ENCODE measurements at regions not wholly inside any gene's neighbourhood (a gene's known extent, or its start where the extent isn't known, plus 50 kb on each side); places are given as distances from the start of the nearest gene placed in this dataset.
"Not testable (repeated sequence)": the region's sequence is repeated elsewhere in the genome, so short reads cannot be mapped to it uniquely, and the experiment has no call there.

DNA sequence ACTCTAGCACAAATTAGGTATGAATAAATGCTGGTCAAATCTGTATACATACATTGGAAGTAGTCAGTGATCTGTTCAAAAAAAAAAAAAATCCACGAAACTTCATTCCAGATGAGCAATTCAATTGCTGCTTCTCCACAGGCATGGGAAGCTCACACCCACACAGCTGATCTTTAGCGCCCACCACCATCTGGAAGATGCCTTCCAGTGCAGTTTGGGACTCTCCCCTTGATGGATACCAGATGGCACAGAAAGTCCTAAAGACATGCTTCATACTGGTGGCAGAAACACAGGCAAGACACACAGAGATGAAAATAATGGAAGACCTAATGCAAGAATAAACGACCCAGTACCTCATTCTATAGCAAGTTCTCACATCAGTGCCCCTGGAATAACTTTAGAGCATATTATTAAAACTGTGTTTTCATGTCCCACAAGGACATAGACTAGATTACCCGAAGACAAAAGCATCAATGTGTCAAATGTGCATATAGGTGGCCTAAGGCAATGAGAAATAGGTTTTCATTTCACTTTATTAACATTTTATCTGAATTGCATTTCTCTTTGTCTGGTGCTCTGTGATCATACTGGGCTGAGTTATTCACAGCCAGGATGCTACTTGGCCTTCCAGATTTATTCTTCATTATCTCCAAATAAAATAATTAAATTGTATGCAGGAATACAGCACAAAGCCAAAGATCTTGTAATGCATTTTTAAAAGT lies 135.4 kb upstream of the TAS2R1 start:
- ChIA-PET CTCF (no interaction called here), POLR2A (no interaction called here)
- H3K4me1 ChIP-seq (ENCODE audit: control insufficient read depth in 1 of 2, extremely low read depth in 1 of 2, insufficient read depth in 2 of 2, low read length in 2 of 2) = no peaks in the 10 kb centered on the region
- WGBS (ENCODE audit: insufficient coverage) = 60% methylated on average over 2 of the region's 4 CpGs
- no peak overlapping the region for H3K4me3 Mint-ChIP-seq
- no peak overlapping the region for H3K4me3 ChIP-seq (ENCODE audit: control insufficient read depth in 1 of 2, extremely low read depth in 1 of 2, low read length in 1 of 2)
- H3K9me3 ChIP-seq = no peaks in the 10 kb centered on the region
- H3K27me3 ChIP-seq (replicated peaks in 1 of 2; ENCODE audit: control insufficient read depth in 2 of 2, extremely low read depth in 1 of 2, insufficient read depth in 2 of 2, low read length in 1 of 2) = no peaks in the 10 kb centered on the region
- no peaks in the 10 kb centered on the region for H3K36me3 ChIP-seq (ENCODE audit: control insufficient read depth in 2 of 2, extremely low read depth in 1 of 2, insufficient read depth in 1 of 2, low read length in 1 of 2)
- H3K36me3 Mint-ChIP-seq = no peaks in the 10 kb centered on the region
- no peaks in the 10 kb centered on the region for H3K4me1 Mint-ChIP-seq
- peaks cover 4 to 15% (median 11%) of the 10 kb centered on the region in 3 donors for H3K9me3 Mint-ChIP-seq
- DNase-seq (no peak), ATAC-seq (replicated peaks in 1 of 4) (no peak)
- H3K27ac Mint-ChIP-seq = no peak overlapping the region
- no peaks in the 10 kb centered on the region for H3K27me3 Mint-ChIP-seq
- no peak overlapping the region for H3K27ac ChIP-seq (ENCODE audit: low read length)

DNA sequence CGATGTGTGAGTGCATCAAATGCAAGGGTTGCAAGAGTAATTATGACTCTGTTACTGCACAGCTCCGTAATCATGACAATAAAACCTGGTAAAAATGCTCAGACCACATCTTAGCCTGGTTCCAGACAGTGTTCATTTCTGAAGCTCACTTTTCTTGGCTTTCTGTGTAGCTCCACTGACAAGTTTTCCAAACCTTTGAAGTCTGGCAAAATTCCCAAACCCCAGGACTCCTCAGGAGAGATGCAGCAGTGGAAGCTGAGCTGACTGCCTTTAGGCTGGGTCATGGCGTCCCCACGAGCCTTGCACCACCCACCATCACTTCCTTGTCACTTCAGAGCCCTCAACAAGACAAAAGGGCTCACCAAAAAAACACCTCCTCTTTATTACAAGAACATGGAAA lies 131.6 kb upstream of the TAS2R1 start:
- Mint-ChIP-seq H3K9me3 (peaks cover 4 to 7% (median 4%) of the 10 kb centered on the region in 3 donors), H3K4me3 (no peak overlapping the region), H3K36me3 (no peaks in the 10 kb centered on the region), H3K27ac (no peak overlapping the region), H3K27me3 (no peaks in the 10 kb centered on the region), H3K4me1 (no peaks in the 10 kb centered on the region)
- ATAC-seq (replicated peaks in 1 of 4) (no peak), DNase-seq (no peak)
- POLR2A ChIA-PET = no interaction called here
- H3K27me3 ChIP-seq (replicated peaks in 1 of 2; ENCODE audit: control insufficient read depth in 2 of 2, extremely low read depth in 1 of 2, insufficient read depth in 2 of 2, low read length in 1 of 2) = no peaks in the 10 kb centered on the region
- 100% methylated on average over 1 of the region's 4 CpGs for WGBS (ENCODE audit: insufficient coverage)
- no peak overlapping the region for H3K4me3 ChIP-seq (ENCODE audit: control insufficient read depth in 1 of 2, extremely low read depth in 1 of 2, low read length in 1 of 2)
- no peaks in the 10 kb centered on the region for H3K4me1 ChIP-seq (ENCODE audit: control insufficient read depth in 1 of 2, extremely low read depth in 1 of 2, insufficient read depth in 2 of 2, low read length in 2 of 2)
- H3K9me3 ChIP-seq = no peaks in the 10 kb centered on the region
- CTCF ChIA-PET = no interaction called here
- no peak overlapping the region for H3K27ac ChIP-seq (ENCODE audit: low read length)
- H3K36me3 ChIP-seq (ENCODE audit: control insufficient read depth in 2 of 2, extremely low read depth in 1 of 2, insufficient read depth in 1 of 2, low read length in 1 of 2) = no peaks in the 10 kb centered on the region

DNA sequence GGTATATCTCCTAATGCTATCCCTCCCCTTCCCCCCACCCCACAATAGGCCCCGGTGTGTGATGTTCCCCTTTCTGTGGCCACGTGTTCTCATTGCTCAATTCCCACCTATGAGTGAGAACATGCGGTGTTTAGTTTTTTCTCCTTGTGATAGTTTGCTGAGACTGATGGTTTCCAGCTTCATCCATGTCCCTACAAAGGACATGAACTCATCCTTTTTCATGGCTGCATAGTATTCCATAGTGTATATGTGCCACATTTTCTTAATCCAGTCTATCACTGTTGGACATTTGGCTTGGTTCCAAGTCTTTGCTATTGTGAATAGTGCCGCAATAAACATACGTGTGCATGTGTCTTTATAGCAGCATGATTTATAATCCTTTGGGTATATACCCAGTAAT lies 122.5 kb upstream of the TAS2R1 start:
- DNase-seq; H3K4me3 Mint-ChIP-seq; H3K4me1 ChIP-seq (ENCODE audit: control insufficient read depth in 1 of 2, extremely low read depth in 1 of 2, insufficient read depth in 2 of 2, low read length in 2 of 2); H3K9me3 ChIP-seq; ATAC-seq (replicated peaks in 1 of 4); POLR2A ChIA-PET; H3K4me1 Mint-ChIP-seq; H3K27me3 Mint-ChIP-seq; H3K4me3 ChIP-seq (ENCODE audit: control insufficient read depth in 1 of 2, extremely low read depth in 1 of 2, low read length in 1 of 2); H3K36me3 Mint-ChIP-seq; H3K27ac Mint-ChIP-seq; CTCF ChIA-PET; H3K27me3 ChIP-seq (replicated peaks in 1 of 2; ENCODE audit: control insufficient read depth in 2 of 2, extremely low read depth in 1 of 2, insufficient read depth in 2 of 2, low read length in 1 of 2); H3K27ac ChIP-seq (ENCODE audit: low read length); H3K36me3 ChIP-seq (ENCODE audit: control insufficient read depth in 2 of 2, extremely low read depth in 1 of 2, insufficient read depth in 1 of 2, low read length in 1 of 2): not testable (repeated sequence)
- H3K9me3 Mint-ChIP-seq = peaks cover 2 to 17% (median 12%) of the 10 kb centered on the region in 3 donors
- no CpG with 5 or more reads among the region's 5 CpGs for WGBS (ENCODE audit: insufficient coverage)

DNA sequence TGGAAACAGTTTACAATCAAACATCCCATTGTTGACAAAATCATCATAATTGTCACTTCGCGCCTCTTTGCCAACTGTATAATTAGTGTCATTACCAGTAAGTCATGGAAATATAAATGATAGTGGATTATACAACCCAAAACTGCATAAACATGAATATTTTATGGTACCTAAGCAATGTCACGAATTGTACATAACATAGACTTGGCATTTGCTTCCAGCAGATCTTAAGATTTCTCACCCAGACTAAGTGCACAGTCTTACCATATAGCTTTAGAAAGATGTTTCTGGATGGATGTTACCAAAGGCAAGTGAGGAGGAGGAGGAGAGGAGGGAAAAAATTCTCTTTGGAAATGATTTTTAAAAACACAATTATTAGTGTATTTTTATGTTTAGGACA lies 113.4 kb upstream of the TAS2R1 start:
- Mint-ChIP-seq H3K4me3 (no peak overlapping the region), H3K4me1 (no peaks in the 10 kb centered on the region), H3K9me3 (peaks cover 14 to 23% (median 20%) of the 10 kb centered on the region in 3 donors), H3K36me3 (no peaks in the 10 kb centered on the region), H3K27ac (no peak overlapping the region), H3K27me3 (no peaks in the 10 kb centered on the region)
- Histone ChIP-seq H3K36me3 (ENCODE audit: control insufficient read depth in 2 of 2, extremely low read depth in 1 of 2, insufficient read depth in 1 of 2, low read length in 1 of 2) (no peaks in the 10 kb centered on the region), H3K4me3 (ENCODE audit: control insufficient read depth in 1 of 2, extremely low read depth in 1 of 2, low read length in 1 of 2) (no peak overlapping the region), H3K4me1 (ENCODE audit: control insufficient read depth in 1 of 2, extremely low read depth in 1 of 2, insufficient read depth in 2 of 2, low read length in 2 of 2) (no peaks in the 10 kb centered on the region), H3K27ac (ENCODE audit: low read length) (no peak overlapping the region), H3K27me3 (replicated peaks in 1 of 2; ENCODE audit: control insufficient read depth in 2 of 2, extremely low read depth in 1 of 2, insufficient read depth in 2 of 2, low read length in 1 of 2) (no peaks in the 10 kb centered on the region), H3K9me3 (no peaks in the 10 kb centered on the region)
- DNase-seq = no peak
- no peak for ATAC-seq (replicated peaks in 1 of 4)
- CTCF ChIA-PET = no interaction called here
- POLR2A ChIA-PET = no interaction called here
- no CpG with 5 or more reads among the region's 3 CpGs for WGBS (ENCODE audit: insufficient coverage)

DNA sequence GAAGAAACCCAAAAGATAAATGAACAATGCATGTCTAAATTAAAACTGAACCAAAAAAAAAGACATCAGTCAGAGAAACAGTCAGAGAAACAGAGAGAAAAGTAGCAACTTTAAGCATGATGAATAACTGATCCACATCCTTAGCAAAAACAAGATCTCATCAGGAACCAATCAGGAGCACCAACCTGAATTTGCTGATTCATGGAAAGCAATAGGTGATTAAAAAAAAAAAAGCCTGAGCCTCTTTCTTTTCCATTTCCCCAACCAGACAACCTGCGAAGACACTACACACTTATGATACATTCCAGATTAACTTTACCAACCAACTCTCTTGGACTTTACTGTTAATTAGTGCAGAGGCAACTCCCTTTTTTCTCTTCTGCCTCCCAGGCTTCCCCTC lies 112.7 kb upstream of the TAS2R1 start:
- Mint-ChIP-seq H3K9me3 (peaks cover 14 to 23% (median 20%) of the 10 kb centered on the region in 3 donors), H3K36me3 (no peaks in the 10 kb centered on the region), H3K27me3 (no peaks in the 10 kb centered on the region), H3K4me3 (no peak overlapping the region), H3K27ac (no peak overlapping the region), H3K4me1 (no peaks in the 10 kb centered on the region)
- WGBS (ENCODE audit: insufficient coverage) = no CpG with 5 or more reads among the region's 1 CpG
- ChIA-PET POLR2A (no interaction called here), CTCF (no interaction called here)
- Histone ChIP-seq H3K4me1 (ENCODE audit: control insufficient read depth in 1 of 2, extremely low read depth in 1 of 2, insufficient read depth in 2 of 2, low read length in 2 of 2) (no peaks in the 10 kb centered on the region), H3K27me3 (replicated peaks in 1 of 2; ENCODE audit: control insufficient read depth in 2 of 2, extremely low read depth in 1 of 2, insufficient read depth in 2 of 2, low read length in 1 of 2) (no peaks in the 10 kb centered on the region), H3K27ac (ENCODE audit: low read length) (no peak overlapping the region), H3K9me3 (no peaks in the 10 kb centered on the region), H3K36me3 (ENCODE audit: control insufficient read depth in 2 of 2, extremely low read depth in 1 of 2, insufficient read depth in 1 of 2, low read length in 1 of 2) (no peaks in the 10 kb centered on the region), H3K4me3 (ENCODE audit: control insufficient read depth in 1 of 2, extremely low read depth in 1 of 2, low read length in 1 of 2) (no peak overlapping the region)
- DNase-seq (no peak), ATAC-seq (replicated peaks in 1 of 4) (no peak)

DNA sequence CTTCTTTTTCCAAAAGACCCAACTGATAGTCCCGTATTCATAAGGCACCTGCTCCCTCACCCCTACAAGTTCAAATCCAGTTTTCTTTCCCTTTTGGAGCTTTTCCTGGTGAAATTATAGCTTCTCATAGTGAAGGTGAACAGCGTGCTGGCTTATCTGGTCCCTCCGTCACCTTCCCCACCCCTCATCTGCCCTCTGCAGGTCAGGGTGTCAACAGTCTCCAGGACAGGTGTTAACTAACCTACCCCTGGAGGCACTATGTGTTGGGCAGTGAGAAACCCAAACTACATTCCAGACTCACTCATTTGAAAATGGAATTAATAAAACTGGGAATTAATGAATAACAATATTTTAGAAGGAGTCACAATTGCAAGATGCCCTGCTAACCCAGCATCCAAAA lies 109.0 kb upstream of the TAS2R1 start:
- Histone ChIP-seq H3K27ac (ENCODE audit: low read length) (no peak overlapping the region), H3K4me3 (ENCODE audit: control insufficient read depth in 1 of 2, extremely low read depth in 1 of 2, low read length in 1 of 2) (no peak overlapping the region), H3K4me1 (ENCODE audit: control insufficient read depth in 1 of 2, extremely low read depth in 1 of 2, insufficient read depth in 2 of 2, low read length in 2 of 2) (no peaks in the 10 kb centered on the region), H3K9me3 (no peaks in the 10 kb centered on the region), H3K36me3 (ENCODE audit: control insufficient read depth in 2 of 2, extremely low read depth in 1 of 2, insufficient read depth in 1 of 2, low read length in 1 of 2) (no peaks in the 10 kb centered on the region), H3K27me3 (replicated peaks in 1 of 2; ENCODE audit: control insufficient read depth in 2 of 2, extremely low read depth in 1 of 2, insufficient read depth in 2 of 2, low read length in 1 of 2) (no peaks in the 10 kb centered on the region)
- ATAC-seq (replicated peaks in 1 of 4) = no peak
- H3K27me3 Mint-ChIP-seq = no peaks in the 10 kb centered on the region
- DNase-seq = no peak
- no peak overlapping the region for H3K4me3 Mint-ChIP-seq
- POLR2A ChIA-PET = no interaction called here
- CTCF ChIA-PET = no interaction called here
- WGBS (ENCODE audit: insufficient coverage) = no CpG with 5 or more reads among the region's 3 CpGs
- peaks cover 4 to 13% (median 5%) of the 10 kb centered on the region in 3 donors for H3K9me3 Mint-ChIP-seq
- no peaks in the 10 kb centered on the region for H3K36me3 Mint-ChIP-seq
- H3K27ac Mint-ChIP-seq = no peak overlapping the region
- H3K4me1 Mint-ChIP-seq = no peaks in the 10 kb centered on the region

DNA sequence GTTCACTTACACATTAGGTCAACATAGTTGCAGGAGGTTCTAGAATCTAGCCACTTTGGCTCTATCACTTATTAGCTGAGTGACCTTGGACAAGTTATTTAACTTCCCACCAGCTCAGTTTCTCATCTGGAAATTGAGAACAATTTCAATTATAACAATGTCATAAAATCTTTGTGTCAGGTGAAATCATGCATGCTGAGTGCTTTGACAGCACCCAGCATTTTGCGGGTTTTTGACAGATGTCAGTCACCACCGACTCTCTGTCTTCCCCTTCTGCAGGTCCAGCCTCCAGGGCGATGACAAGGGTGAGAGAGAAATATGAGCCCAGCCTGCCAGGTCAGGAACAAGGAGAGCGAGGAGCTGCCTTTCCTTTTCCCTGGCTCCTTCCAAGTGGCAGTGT lies 107.1 kb upstream of the TAS2R1 start:
- Mint-ChIP-seq H3K4me1 (no peaks in the 10 kb centered on the region), H3K27ac (no peak overlapping the region), H3K27me3 (no peaks in the 10 kb centered on the region), H3K36me3 (no peaks in the 10 kb centered on the region), H3K9me3 (peaks cover 0 to 10% (median 6%) of the 10 kb centered on the region in 3 donors), H3K4me3 (no peak overlapping the region)
- H3K9me3 ChIP-seq = no peaks in the 10 kb centered on the region
- H3K36me3 ChIP-seq (ENCODE audit: control insufficient read depth in 2 of 2, extremely low read depth in 1 of 2, insufficient read depth in 1 of 2, low read length in 1 of 2) = no peaks in the 10 kb centered on the region
- no peaks in the 10 kb centered on the region for H3K27me3 ChIP-seq (replicated peaks in 1 of 2; ENCODE audit: control insufficient read depth in 2 of 2, extremely low read depth in 1 of 2, insufficient read depth in 2 of 2, low read length in 1 of 2)
- 67% methylated on average over 1 of the region's 4 CpGs for WGBS (ENCODE audit: insufficient coverage)
- ATAC-seq (replicated peaks in 1 of 4) = no peak
- CTCF ChIA-PET = no interaction called here
- POLR2A ChIA-PET = interaction anchor here in 1 of 2 donors (0.6 kb wide), 1 partner anchor 33 kb away, joined by 4 read pairs; no protein-coding TSS in a partner anchor
- no peak overlapping the region for H3K4me3 ChIP-seq (ENCODE audit: control insufficient read depth in 1 of 2, extremely low read depth in 1 of 2, low read length in 1 of 2)
- DNase-seq = no peak
- no peak overlapping the region for H3K27ac ChIP-seq (ENCODE audit: low read length)
- H3K4me1 ChIP-seq (ENCODE audit: control insufficient read depth in 1 of 2, extremely low read depth in 1 of 2, insufficient read depth in 2 of 2, low read length in 2 of 2) = no peaks in the 10 kb centered on the region
